PC-3 (cell line): ENCODE measurements at regions not wholly inside any gene's neighbourhood (a gene's known extent, or its start where the extent isn't known, plus 50 kb on each side); places are given as distances from the start of the nearest gene placed in this dataset.
"Not testable (repeated sequence)": the region's sequence is repeated elsewhere in the genome, so short reads cannot be mapped to it uniquely, and the experiment has no call there.

Experiments used
- ATAC-seq: fragments of 200-7000 bp; cut with Tn5 transposase; 2 replicates; pipeline ENCODE4 v1.9.1; 2020; ENCODE audit warnings: mild to moderate bottlenecking, moderate library complexity
- BruUV-seq: library from RNA; stranded (reverse); fragments of 400-500 nt; replicated peaks from 2 replicates; lab custom pipeline; 2021; lab: Mats Ljungman, UMichigan
- CTCF ChIA-PET: fragments of 300-600 bp; sonication (Branson Sonifier 250); formaldehyde crosslinking; loops from one replicate; lab custom pipeline; 2022; ENCODE audit warnings: antibody characterized with exemption; lab: Charles Lee
- POLR2A ChIA-PET: fragments of 300-600 bp; sonication (Branson Sonifier 250); formaldehyde crosslinking; loops from one replicate; lab custom pipeline; 2022; ENCODE audit warnings: antibody characterized with exemption; ENCODE audit not compliant: unreplicated experiment; lab: Charles Lee
- DNase-seq: peaks from one replicate; pipeline ENCODE4 v3.0.0-alpha.2; 2015
- H2AFZ ChIP-seq: fragments of 300-600 bp; sonication (generic); 2 replicates; pipeline ENCODE4 v1.6.0; 2016; ENCODE audit warnings: antibody characterized with exemption, low read length
- H3F3A ChIP-seq: fragments of 300-600 bp; sonication (generic); one replicate; pipeline ENCODE4 v1.6.0; 2017; ENCODE audit warnings: antibody characterized with exemption, low read length, control low read depth, mild to moderate bottlenecking; ENCODE audit not compliant: unreplicated experiment
- H3K27ac ChIP-seq: fragments of 300-600 bp; sonication (generic); 2 replicates; pipeline ENCODE4 v1.5.1; 2016; ENCODE audit warnings: mild to moderate bottlenecking, low read length
- H3K27me3 ChIP-seq: fragments of 300-600 bp; sonication (generic); 2 replicates; pipeline ENCODE4 v1.6.1; 2016; ENCODE audit warnings: low read length, mixed read lengths
- H3K36me3 ChIP-seq: fragments of 300-600 bp; sonication (generic); 2 replicates; pipeline ENCODE4 v1.6.1; 2016; ENCODE audit warnings: low read depth, mixed run types, low read length, mixed read lengths
- H3K4me1 ChIP-seq: fragments of 300-600 bp; sonication (generic); 2 replicates; pipeline ENCODE4 v1.5.1; 2016; ENCODE audit warnings: low read length; ENCODE audit not compliant: insufficient read depth
- H3K4me2 ChIP-seq: fragments of 300-600 bp; sonication (generic); 2 replicates; pipeline ENCODE4 v1.6.0; 2016; ENCODE audit warnings: low read length
- H3K4me3 ChIP-seq: fragments of 300-600 bp; sonication (generic); 2 replicates; pipeline ENCODE4 v1.5.1; 2016; ENCODE audit warnings: mild to moderate bottlenecking, low read length, mixed read lengths
- H3K79me2 ChIP-seq: fragments of 300-600 bp; sonication (generic); 2 replicates; pipeline ENCODE4 v1.6.1; 2017; ENCODE audit warnings: low read length, mixed read lengths
- H3K9ac ChIP-seq: fragments of 300-600 bp; sonication (generic); 2 replicates; pipeline ENCODE4 v1.6.0; 2016; ENCODE audit warnings: mild to moderate bottlenecking, low read length
- H3K9me2 ChIP-seq: fragments of 300-600 bp; sonication (generic); replicated peaks from 2 replicates; pipeline ENCODE4 v1.6.1; 2016; ENCODE audit warnings: mixed run types, low read length, mixed read lengths
- H3K9me3 ChIP-seq: fragments of 300-600 bp; sonication (generic); 2 replicates; pipeline ENCODE4 v1.6.1; 2016; ENCODE audit warnings: low read length, mixed read lengths
- H4K20me1 ChIP-seq: fragments of 300-600 bp; sonication (generic); 2 replicates; pipeline ENCODE4 v1.6.1; 2016; ENCODE audit warnings: low read length, mixed read lengths
- CTCF ChIP-seq: fragments of 300-600 bp; sonication (generic); conservative IDR thresholded peaks from 2 replicates; pipeline ENCODE4 v1.5.1; 2017; ENCODE audit warnings: antibody characterized with exemption, low read depth, mild to moderate bottlenecking, low read length
- EZH2 ChIP-seq: fragments of 300-600 bp; sonication (generic); IDR thresholded peaks from one replicate; pipeline ENCODE4 v1.6.1; 2017; ENCODE audit warnings: antibody characterized with exemption, mild to moderate bottlenecking, low read length; ENCODE audit not compliant: unreplicated experiment
- EZH2phosphoT487 ChIP-seq: fragments of 300-600 bp; sonication (generic); IDR thresholded peaks from 2 replicates; pipeline ENCODE4 v1.6.1; 2018; ENCODE audit warnings: mild to moderate bottlenecking, antibody characterized with exemption, low read length, borderline replicate concordance
- intact Hi-C: fragments of 100-400 bp; cut with micrococcal nuclease; formaldehyde crosslinking; loops from 2 replicates; pipeline ENCODE4 v1.9.0; 2023

- H3K4me2 ChIP-seq = no peak overlapping the region
- ChIA-PET POLR2A (no interaction called here), CTCF (no interaction called here)
- no peaks in the 10 kb centered on the region for H3F3A ChIP-seq
- ATAC-seq = no peak
- H2AFZ ChIP-seq = no peak overlapping the region
- H3K9me2 ChIP-seq = no peaks in the 10 kb centered on the region
- no peaks in the 10 kb centered on the region for H3K9me3 ChIP-seq
- no peaks in the 10 kb centered on the region for H3K4me1 ChIP-seq
- DNase-seq = no peak
- no peak overlapping the region for H3K9ac ChIP-seq
- H3K27me3 ChIP-seq = no peaks in the 10 kb centered on the region
- BruUV-seq = no TSS peak
- intact Hi-C loops = no loop called here
- H3K4me3 ChIP-seq = no peak overlapping the region
- TF ChIP-seq EZH2phosphoT487 (no peak), EZH2 (no peak), CTCF (no peak)
- H3K36me3 ChIP-seq = no peaks in the 10 kb centered on the region
- no peaks in the 10 kb centered on the region for H4K20me1 ChIP-seq
- H3K27ac ChIP-seq = no peak overlapping the region
- no peaks in the 10 kb centered on the region for H3K79me2 ChIP-seq
These were observed 1116.0 kb upstream of the TENM3 start for GRCh38 chr4:181127171-181127570.

- POLR2A ChIA-PET, CTCF ChIA-PET, BruUV-seq, ATAC-seq, H3K4me3 ChIP-seq, H4K20me1 ChIP-seq, H3K27me3 ChIP-seq, H3F3A ChIP-seq, H2AFZ ChIP-seq, H3K4me2 ChIP-seq, H3K27ac ChIP-seq, H3K4me1 ChIP-seq, DNase-seq, H3K36me3 ChIP-seq, H3K9ac ChIP-seq, H3K9me3 ChIP-seq, H3K9me2 ChIP-seq, intact Hi-C loops, H3K79me2 ChIP-seq: not testable (repeated sequence)
These were observed 1112.9 kb upstream of the TENM3 start for GRCh38 chr4:181130317-181130716.

- ChIA-PET POLR2A (no interaction called here), CTCF (no interaction called here)
- Histone ChIP-seq H3K36me3 (no peaks in the 10 kb centered on the region), H3K79me2 (no peaks in the 10 kb centered on the region), H3K27me3 (no peaks in the 10 kb centered on the region), H4K20me1 (no peaks in the 10 kb centered on the region), H2AFZ (no peak overlapping the region), H3K9me2 (no peaks in the 10 kb centered on the region), H3K4me2 (no peak overlapping the region), H3K27ac (no peak overlapping the region), H3K9me3 (no peaks in the 10 kb centered on the region), H3K4me1 (no peaks in the 10 kb centered on the region), H3K9ac (no peak overlapping the region), H3F3A (no peaks in the 10 kb centered on the region), H3K4me3 (no peak overlapping the region)
- DNase-seq (no peak), ATAC-seq (no peak)
- intact Hi-C loops = no loop called here
- no TSS peak for BruUV-seq
- no peak for TF ChIP-seq EZH2phosphoT487
- TF ChIP-seq CTCF = no peak
- no peak for TF ChIP-seq EZH2
These were observed 1105.9 kb upstream of the TENM3 start for GRCh38 chr4:181137351-181137750.
